Activated gamma-delta T cell treated with Interleukin-2 at 50 U/mL for 16 hours (primary cell): ENCODE measurements at regions not wholly inside any gene's neighbourhood (a gene's known extent, or its start where the extent isn't known, plus 50 kb on each side); places are given as distances from the start of the nearest gene placed in this dataset.
"Not testable (repeated sequence)": the region's sequence is repeated elsewhere in the genome, so short reads cannot be mapped to it uniquely, and the experiment has no call there.

ENCODE experiments used
- DNase-seq: peaks from one replicate; pipeline ENCODE4 v3.0.0-alpha.2; 2020

DNA sequence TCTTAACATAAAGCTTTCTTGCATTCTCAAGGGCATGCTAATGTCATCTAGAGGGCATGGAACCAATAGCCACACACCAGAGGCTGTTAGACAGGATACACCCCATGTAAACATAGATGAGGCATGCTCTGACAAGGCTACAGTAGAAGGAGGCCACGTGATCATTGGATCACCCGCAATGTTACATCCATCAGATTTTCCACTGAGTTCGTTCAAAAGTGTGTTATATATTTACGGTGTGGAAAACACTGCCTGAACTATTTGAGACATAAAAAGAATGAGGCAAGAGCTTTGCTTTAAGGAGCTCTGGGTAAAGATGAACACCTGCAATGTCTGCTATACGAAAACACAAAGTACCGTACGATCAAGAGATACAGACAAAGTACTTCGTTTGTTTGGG is 817.5 kb upstream of the SLC10A2 start:
- no peak for DNase-seq

DNA sequence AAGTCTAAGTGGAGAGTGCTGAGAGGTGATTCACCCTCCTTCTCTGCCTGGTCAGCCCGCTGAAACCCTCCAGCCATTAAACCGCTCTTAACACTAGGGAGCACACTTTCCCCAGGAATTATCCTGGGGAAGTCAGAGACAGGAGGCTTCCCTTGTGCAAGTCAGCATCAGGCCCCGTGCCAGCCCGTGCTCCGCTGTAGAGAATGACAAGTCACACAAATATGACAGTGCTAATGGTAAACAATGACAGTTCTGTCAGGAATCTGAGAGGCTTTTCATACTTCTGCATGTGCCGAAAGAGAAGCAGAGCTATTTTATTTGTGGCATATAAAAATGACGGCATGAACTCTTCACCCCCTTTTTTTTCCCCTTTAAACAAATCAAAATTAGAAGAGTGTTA is 816.9 kb upstream of the SLC10A2 start:
- DNase-seq = no peak

DNA sequence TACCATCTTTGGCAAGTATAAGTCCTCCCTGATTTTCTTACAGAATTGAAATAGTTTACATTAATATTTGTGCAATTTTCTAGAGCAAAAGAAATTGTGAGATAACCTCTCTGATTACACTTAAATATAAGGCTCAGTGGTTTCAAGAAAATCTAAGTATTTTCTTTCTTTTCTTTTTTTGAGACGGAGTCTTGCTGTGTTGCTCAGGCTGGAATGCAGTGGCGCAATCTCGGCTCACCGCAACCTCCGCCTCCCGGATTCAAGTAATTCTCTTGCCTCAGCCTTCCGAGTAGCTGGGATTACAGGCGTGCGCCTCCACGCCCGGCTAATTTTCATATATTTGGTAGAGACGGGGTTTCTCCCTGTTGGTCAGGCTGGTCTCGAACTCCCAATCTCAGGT is 813.9 kb upstream of the SLC10A2 start:
- DNase-seq = not testable (repeated sequence)

DNA sequence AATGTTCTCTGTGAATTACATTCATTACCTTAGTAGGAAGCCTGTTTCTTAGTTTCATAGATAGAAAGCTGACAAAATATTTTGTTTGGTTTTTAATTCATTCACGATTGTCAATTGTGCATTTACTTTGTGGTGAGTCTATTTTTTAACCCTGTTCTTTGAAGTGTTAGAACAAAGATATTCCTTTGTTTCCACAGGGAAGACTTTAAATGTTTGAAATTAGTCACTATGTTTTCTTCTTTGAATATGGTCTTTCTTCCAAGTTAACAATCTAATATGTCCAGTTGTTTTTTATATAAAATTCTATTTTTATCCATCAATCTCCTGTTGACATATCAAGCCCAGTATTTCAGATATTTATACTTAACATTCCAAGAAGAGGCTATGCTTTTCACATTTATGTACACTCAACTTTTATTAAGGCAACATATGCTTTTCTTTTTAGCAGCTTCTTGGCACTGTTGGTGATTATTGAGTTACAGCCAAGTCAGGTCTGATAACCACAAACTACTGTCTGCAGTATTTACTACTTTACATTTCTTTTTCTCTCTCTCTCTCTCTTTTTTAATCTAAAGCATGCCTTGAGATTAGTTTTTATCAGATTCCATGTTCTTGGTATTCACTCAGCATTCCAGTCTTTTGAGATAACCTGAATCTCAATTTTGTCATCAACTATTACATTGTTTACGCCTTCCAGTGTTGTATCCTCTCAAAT is 812.8 kb upstream of the SLC10A2 start:
- DNase-seq = no peak

GRCh38 chr13:103876571-103876970 is 810.4 kb upstream of the SLC10A2 start:
- DNase-seq = no peak

DNA sequence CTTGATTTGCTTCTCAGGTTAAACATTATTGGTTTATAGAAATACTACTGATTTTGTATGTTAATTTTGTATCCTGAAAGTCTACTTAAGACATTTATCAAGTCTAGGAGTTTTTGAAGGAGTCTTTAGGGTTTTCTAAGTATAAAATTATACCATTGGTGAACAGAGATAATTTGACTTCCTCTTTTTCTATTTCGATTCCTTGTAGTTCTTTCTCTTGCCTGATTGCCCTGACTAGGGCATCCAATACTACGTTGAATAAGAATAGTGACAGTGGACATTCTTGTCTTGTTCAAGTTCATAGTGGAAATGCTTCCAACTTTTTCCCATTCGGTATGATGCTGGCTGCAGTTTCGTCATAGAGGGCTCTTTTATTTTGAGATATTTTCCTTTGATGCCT is 807.5 kb upstream of the SLC10A2 start:
- no peak for DNase-seq

DNA sequence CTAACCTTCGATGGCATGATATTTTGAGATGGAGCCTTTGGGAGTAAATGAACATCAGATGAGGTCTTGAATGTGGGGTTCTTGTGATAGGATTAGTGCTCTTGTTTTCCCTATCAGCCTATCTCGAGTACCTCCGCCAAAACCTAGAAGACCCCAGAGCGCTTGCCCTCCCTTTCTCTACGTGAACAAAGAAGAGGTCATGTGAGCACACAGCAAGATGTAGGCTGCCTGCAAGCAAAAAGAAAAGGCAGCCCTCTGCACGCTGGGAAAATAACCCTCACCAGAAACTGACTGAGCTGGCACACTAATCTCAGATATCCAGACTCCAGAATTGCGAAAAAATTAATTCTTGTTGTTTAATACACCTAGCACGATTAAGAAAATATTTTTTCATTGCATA is 799.8 kb upstream of the SLC10A2 start:
- DNase-seq = no peak

- DNase-seq = no peak
Observed at GRCh38 chr13:103862525-103862924, 796.3 kb upstream of the SLC10A2 start.

- no peak for DNase-seq
Observed at GRCh38 chr13:103859952-103860351, 793.7 kb upstream of the SLC10A2 start.

DNA sequence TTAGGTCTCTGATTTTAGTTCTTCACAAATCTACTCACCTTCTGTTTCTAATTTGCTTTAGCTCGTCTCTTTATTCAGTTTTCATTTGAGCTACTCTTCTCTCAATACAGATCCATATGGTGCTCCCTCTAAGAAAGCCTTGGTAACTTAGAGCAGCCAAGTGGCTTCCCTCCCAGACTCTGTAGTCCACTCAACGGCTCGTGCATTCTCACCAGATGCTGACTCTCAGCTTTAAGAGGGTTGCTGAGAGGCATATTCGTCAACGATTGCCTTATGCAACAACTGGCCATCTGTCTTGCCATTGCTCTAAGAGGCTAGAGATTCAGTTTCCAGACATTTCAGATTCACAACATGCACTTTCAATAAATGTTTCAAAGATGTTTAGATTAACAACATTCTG is 785.8 kb upstream of the SLC10A2 start:
- no peak for DNase-seq

DNA sequence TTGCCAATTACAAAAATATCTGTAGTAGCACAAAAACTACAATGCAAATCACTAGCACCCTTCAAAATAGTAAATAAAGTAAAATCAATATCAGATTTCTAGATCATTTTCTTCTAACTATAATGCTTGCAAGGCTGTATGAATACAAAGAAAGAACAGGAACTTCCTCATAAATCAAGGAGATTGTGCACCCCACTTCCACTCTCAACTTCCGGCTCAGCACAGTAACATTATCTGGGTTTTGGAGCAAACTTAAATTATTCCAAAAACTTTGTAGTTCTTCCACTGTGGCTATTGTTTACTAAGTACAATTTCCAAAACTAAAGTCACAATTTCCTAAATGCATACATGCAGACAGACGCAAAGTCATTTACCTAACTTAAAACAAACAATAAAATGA is 778.3 kb upstream of the SLC10A2 start:
- DNase-seq = no peak

- DNase-seq = no peak
Observed at GRCh38 chr13:103839460-103839859, 773.2 kb upstream of the SLC10A2 start.

- DNase-seq = no peak
Observed at GRCh38 chr13:103835052-103835451, 768.8 kb upstream of the SLC10A2 start.

GRCh38 chr13:103833294-103833852 is 767.2 kb upstream of the SLC10A2 start:
- no peak for DNase-seq

GRCh38 chr13:103815619-103816018 is 749.4 kb upstream of the SLC10A2 start:
- DNase-seq = no peak

DNA sequence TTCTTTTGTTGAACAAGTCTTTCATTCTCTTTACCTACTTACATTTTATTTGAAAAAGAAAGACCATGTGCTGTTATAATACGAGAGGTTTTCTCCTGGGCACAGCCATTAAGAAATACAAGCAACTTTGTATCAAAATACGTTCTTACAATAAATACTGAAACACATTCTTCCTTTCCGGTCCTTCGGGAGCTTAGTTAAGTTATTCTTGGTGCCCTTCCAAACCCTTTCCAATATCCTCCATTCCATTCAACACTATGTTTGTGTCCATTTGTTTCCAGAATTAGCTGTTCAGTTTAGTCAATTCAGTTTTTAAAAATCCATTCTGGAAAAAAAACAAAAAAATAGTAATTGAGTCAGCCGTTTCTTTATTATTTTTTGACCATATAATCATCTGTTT is 746.8 kb upstream of the SLC10A2 start:
- no peak for DNase-seq

DNA sequence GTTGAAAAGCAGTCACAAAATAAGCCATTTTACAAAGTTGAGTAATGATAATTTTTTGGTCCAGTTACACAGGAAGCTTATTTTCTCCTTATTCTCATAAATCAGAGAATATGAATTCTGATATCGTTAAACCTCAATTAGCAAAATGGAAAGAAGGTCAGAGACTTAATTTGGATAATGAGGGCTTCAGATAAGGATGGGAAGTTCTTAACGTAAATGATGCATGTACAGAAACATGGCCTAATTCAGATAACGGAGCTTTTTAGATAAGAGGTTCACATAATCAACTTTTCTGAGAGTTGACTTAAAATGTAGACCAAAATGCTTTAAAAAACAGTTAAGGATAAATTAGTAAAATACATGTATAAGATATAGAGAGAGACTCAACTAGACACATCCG is 746.3 kb upstream of the SLC10A2 start:
- DNase-seq = no peak

DNA sequence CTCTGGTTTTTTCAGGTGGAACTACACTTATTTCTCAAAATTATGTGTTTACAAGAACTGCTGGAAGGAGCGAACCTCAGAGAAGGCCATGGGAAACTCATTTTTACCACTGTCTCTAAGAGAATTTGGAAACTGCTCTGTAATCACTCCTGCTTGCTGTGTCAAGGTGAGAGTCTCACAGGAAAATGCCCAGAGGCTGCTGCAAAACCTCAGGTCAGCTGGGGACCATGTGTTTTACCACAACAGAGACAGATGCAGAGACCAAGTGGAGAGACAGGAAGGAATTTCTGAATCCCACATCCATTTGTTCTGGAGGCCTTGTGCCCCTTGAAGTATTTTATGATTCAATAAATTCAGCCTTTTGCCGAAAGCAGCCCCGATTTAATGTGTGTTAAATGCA is 743.8 kb upstream of the SLC10A2 start:
- DNase-seq = no peak

DNA sequence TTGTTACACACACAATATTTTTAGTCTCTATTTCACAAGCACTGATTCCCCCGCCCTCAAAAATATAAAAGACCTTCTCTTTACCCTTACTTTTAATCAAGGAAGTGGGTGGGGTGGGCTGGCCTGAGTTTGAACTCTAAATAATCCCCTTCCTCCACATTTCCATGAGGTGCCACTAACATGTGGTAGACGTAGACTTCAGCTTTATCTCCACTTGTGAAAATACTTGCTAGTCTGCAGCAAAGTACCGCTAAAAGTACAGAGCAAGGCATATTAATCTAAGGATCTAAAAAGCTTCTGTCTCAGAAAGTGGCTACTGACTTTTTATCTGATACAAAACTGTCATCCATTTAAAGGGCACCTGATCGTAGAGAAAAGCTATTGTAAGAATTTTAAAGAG is 739.6 kb upstream of the SLC10A2 start:
- no peak for DNase-seq

- no peak for DNase-seq
Observed at GRCh38 chr13:103803349-103803748, 737.1 kb upstream of the SLC10A2 start.

DNA sequence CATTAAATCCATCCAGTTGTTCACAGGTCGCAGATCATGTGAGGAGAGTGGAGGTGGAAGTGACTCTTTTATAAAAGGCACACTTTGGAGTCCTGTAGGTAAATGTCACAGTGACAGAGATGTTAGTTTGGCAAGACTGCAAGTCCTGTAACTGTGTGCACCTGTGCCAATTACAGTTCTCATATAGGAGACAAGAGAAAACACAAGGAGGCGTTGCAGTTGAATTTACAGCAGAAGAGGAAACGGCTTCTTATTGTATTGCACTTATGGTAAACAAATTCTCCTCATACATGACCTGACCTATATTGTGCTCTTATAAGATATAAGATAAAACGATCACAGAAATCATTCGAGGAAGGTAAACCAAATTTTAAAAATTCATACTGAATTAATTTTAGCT is 732.8 kb upstream of the SLC10A2 start:
- DNase-seq = no peak

- no peak for DNase-seq
Observed at GRCh38 chr13:103795892-103796478, 729.8 kb upstream of the SLC10A2 start.

DNA sequence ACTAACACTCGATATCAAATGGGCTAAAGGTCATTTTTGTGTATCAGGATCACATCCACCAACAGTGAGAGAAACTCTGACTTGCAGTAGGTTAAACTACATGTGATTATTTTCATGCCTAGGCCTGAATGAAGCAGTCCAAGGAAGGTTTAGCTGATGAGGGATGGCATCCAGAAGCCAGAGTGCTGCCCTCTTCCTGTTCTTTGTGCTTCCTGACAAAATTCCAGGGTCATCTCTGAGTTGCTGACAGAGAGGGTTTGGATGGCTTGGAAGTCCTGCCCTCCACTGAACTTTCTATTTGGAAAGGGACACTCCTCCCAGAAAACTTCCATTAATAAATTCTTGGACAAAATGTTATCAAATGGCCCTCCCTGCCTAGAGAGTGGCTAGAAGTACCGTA is 728.3 kb upstream of the SLC10A2 start:
- DNase-seq = no peak

- DNase-seq = no peak
Observed at GRCh38 chr13:103788061-103788652, 721.9 kb upstream of the SLC10A2 start.
